ENCODE measurements at regions not wholly inside any gene's neighbourhood (a gene's known extent, or its start where the extent isn't known, plus 50 kb on each side); places are given as distances from the start of the nearest gene placed in this dataset.

DNA sequence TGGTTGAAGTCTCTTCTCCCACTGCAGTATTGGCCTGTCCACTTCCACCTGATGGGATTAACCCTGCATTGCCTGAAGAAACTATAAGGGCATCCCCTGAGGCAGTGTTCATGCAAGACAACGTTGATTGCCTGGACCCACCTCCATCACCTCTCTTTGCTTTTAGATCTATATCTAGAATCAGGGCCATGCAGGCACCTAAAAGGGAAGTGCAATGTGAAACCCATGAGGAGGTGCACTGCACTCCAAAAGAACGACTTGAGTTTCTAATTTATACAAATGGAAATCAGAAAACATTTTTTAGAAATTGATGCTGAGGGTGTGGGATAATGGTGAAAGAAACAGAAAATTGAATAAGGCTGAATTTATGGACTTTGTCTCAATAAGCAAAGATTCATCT lies 694.4 kb downstream of the TRAM1L1 start:
- Histone ChIP-seq H3F3A (ENCODE audit: low read depth) (no peaks in the 10 kb centered on the region), H2AFZ (ENCODE audit: low read length) (no peak overlapping the region), H4K20me1 (ENCODE audit: insufficient read depth, low read length, poor library complexity, severe bottlenecking) (no peaks in the 10 kb centered on the region), H3K4me2 (ENCODE audit: low read depth, low read length, poor library complexity, severe bottlenecking) (no peak overlapping the region), H3K9ac (ENCODE audit: low read depth, low read length, poor library complexity, severe bottlenecking) (no peak overlapping the region), H3K9me3 (ENCODE audit: insufficient read depth, low read depth, low read length) (no peaks in the 10 kb centered on the region), H3K79me2 (ENCODE audit: insufficient read depth, low read length) (no peaks in the 10 kb centered on the region), H3K36me3 (ENCODE audit: insufficient read depth, low read length) (no peaks in the 10 kb centered on the region), H3K4me1 (ENCODE audit: insufficient read depth, low read length, poor library complexity, severe bottlenecking) (no peaks in the 10 kb centered on the region), H3K4me3 (ENCODE audit: low read length, poor library complexity, severe bottlenecking) (no peak overlapping the region), H3K27me3 (ENCODE audit: insufficient read depth, low read length, poor library complexity, severe bottlenecking) (no peaks in the 10 kb centered on the region), H3K9me2 (replicated peaks; ENCODE audit: low read depth, low read length) (no peaks in the 10 kb centered on the region)
- TF ChIP-seq CTCF (conservative IDR thresholded peaks at IDR 0.05; ENCODE audit: low read length) (no peak), EZH2phosphoT487 (IDR thresholded peaks at IDR 0.05; ENCODE audit: borderline replicate concordance) (no peak)

DNA sequence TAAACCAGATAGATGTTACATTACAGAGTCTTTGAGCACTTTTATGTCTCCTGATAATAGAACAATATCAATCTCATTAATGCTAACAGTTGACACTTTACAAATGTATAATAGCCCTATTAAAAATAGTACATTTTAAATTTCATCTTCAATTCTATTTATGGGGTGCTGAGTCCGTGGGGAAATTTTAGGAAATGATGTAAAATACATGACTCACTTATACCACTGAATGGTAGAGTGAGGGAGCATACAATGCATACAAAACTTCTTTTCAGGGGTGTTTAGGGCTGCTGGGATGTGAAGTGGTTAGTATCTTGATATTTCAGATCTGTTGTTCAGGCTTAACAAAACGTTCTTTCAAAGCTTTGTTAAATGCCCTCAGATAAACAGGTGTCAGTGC lies 696.2 kb downstream of the TRAM1L1 start:
- Histone ChIP-seq H3K9me3 (ENCODE audit: insufficient read depth, low read depth, low read length) (no peaks in the 10 kb centered on the region), H3K4me3 (ENCODE audit: low read length, poor library complexity, severe bottlenecking) (no peak overlapping the region), H3K36me3 (ENCODE audit: insufficient read depth, low read length) (no peaks in the 10 kb centered on the region), H3F3A (ENCODE audit: low read depth) (no peaks in the 10 kb centered on the region), H3K4me2 (ENCODE audit: low read depth, low read length, poor library complexity, severe bottlenecking) (no peak overlapping the region), H3K27me3 (ENCODE audit: insufficient read depth, low read length, poor library complexity, severe bottlenecking) (no peaks in the 10 kb centered on the region), H3K4me1 (ENCODE audit: insufficient read depth, low read length, poor library complexity, severe bottlenecking) (no peaks in the 10 kb centered on the region), H3K9me2 (replicated peaks; ENCODE audit: low read depth, low read length) (no peaks in the 10 kb centered on the region), H3K79me2 (ENCODE audit: insufficient read depth, low read length) (no peaks in the 10 kb centered on the region), H2AFZ (ENCODE audit: low read length) (no peak overlapping the region), H3K9ac (ENCODE audit: low read depth, low read length, poor library complexity, severe bottlenecking) (no peak overlapping the region), H4K20me1 (ENCODE audit: insufficient read depth, low read length, poor library complexity, severe bottlenecking) (no peaks in the 10 kb centered on the region)
- no peak for TF ChIP-seq EZH2phosphoT487 (IDR thresholded peaks at IDR 0.05; ENCODE audit: borderline replicate concordance)
- TF ChIP-seq CTCF (conservative IDR thresholded peaks at IDR 0.05; ENCODE audit: low read length) = no peak

DNA sequence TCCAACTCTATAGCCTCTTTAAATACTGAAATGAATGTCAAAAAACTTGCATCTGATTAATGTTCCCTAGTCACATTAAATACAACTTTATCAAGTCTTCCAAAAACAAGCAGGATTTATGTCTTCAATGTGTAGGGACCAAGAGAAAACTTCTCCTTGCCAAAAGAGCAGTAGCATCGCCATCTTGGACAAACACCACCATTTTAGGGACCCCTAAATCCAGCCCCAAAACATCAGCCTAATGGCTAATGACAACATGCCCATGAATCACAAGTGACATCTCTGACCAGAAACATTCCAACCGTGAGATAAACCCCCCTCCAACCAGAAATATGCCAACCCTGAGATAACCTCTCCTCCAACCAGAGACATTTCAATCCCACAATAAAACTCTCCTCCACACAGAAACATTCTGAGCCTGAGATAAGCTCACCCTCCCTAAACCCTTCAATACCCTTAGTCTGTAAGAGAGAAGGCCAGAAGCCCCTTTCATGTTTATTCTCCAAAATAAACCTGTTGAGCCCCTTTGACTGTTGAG lies 697.4 kb downstream of the TRAM1L1 start:
- Histone ChIP-seq H3K79me2 (ENCODE audit: insufficient read depth, low read length) (no peaks in the 10 kb centered on the region), H3K36me3 (ENCODE audit: insufficient read depth, low read length) (no peaks in the 10 kb centered on the region), H2AFZ (ENCODE audit: low read length) (no peak overlapping the region), H3K9me2 (replicated peaks; ENCODE audit: low read depth, low read length) (no peaks in the 10 kb centered on the region), H3K4me1 (ENCODE audit: insufficient read depth, low read length, poor library complexity, severe bottlenecking) (no peaks in the 10 kb centered on the region), H3K9me3 (ENCODE audit: insufficient read depth, low read depth, low read length) (no peaks in the 10 kb centered on the region), H3K27me3 (ENCODE audit: insufficient read depth, low read length, poor library complexity, severe bottlenecking) (no peaks in the 10 kb centered on the region), H3F3A (ENCODE audit: low read depth) (no peaks in the 10 kb centered on the region), H3K9ac (ENCODE audit: low read depth, low read length, poor library complexity, severe bottlenecking) (no peak overlapping the region), H4K20me1 (ENCODE audit: insufficient read depth, low read length, poor library complexity, severe bottlenecking) (no peaks in the 10 kb centered on the region), H3K4me3 (ENCODE audit: low read length, poor library complexity, severe bottlenecking) (no peak overlapping the region), H3K4me2 (ENCODE audit: low read depth, low read length, poor library complexity, severe bottlenecking) (no peak overlapping the region)
- TF ChIP-seq EZH2phosphoT487 (IDR thresholded peaks at IDR 0.05; ENCODE audit: borderline replicate concordance) (no peak), CTCF (conservative IDR thresholded peaks at IDR 0.05; ENCODE audit: low read length) (no peak)
